22Rv1 (cell line): ENCODE measurements at regions not wholly inside any gene's neighbourhood (a gene's known extent, or its start where the extent isn't known, plus 50 kb on each side); places are given as distances from the start of the nearest gene placed in this dataset.

Source experiments
- H3K27ac ChIP-seq: fragments of 450-650 bp; 2 replicates; pipeline ENCODE4 v1.5.1; 2017
- CTCF ChIP-seq: fragments of 450-650 bp; IDR thresholded peaks from 2 replicates; pipeline ENCODE4 v1.5.1; 2017; ENCODE audit warnings: mild to moderate bottlenecking
- ZFX ChIP-seq: fragments of 450-650 bp; IDR thresholded peaks from 2 replicates; pipeline ENCODE4 v1.6.1; 2017; ENCODE audit warnings: antibody characterized with exemption, borderline replicate concordance

GRCh38 chr14:26938054-26938453 lies 340.2 kb upstream of the NOVA1 start:
- TF ChIP-seq ZFX: no peak
- TF ChIP-seq CTCF: no peak
- no peak overlapping the region for H3K27ac ChIP-seq

- TF ChIP-seq CTCF (no peak), ZFX (no peak)
- no peak overlapping the region for H3K27ac ChIP-seq
Measured at GRCh38 chr14:26939755-26940154, 341.9 kb upstream of the NOVA1 start.

- H3K27ac ChIP-seq: no peak overlapping the region
- TF ChIP-seq ZFX (no peak), CTCF (no peak)
Measured at GRCh38 chr14:26941521-26941920, 343.7 kb upstream of the NOVA1 start.

GRCh38 chr14:26947265-26947664 lies 349.4 kb upstream of the NOVA1 start:
- TF ChIP-seq ZFX (no peak), CTCF (no peak)
- H3K27ac ChIP-seq: no peak overlapping the region

GRCh38 chr14:26959437-26959836 lies 361.6 kb upstream of the NOVA1 start:
- no peak overlapping the region for H3K27ac ChIP-seq

GRCh38 chr14:26959972-26960660 lies 362.3 kb upstream of the NOVA1 start:
- TF ChIP-seq ZFX (no peak), CTCF (no peak)
- no peak overlapping the region for H3K27ac ChIP-seq

More at GRCh38 chr14:26959437-26959836, 361.6 kb upstream of the NOVA1 start:
- TF ChIP-seq ZFX (no peak), CTCF (no peak)

GRCh38 chr14:26963711-26964110 lies 365.9 kb upstream of the NOVA1 start:
- no peak for TF ChIP-seq CTCF
- no peak overlapping the region for H3K27ac ChIP-seq
